NCI-H2081 treated with DMSO at 0.1 percent for 48 hours (cell line): ENCODE measurements at regions not wholly inside any gene's neighbourhood (a gene's known extent, or its start where the extent isn't known, plus 50 kb on each side); places are given as distances from the start of the nearest gene placed in this dataset.

ENCODE experiments used
- DNase-seq: peaks from one replicate; lab custom pipeline; 2025; lab: John Stamatoyannopoulos, UW

- DNase-seq, result no peak
Observed at GRCh38 chr1:114314098-114314497, 160.4 kb upstream of the SYT6 start.

- DNase-seq, result no peak
Observed at GRCh38 chr1:114310695-114311271, 157.1 kb upstream of the SYT6 start.

GRCh38 chr1:114302821-114303220 lies 149.2 kb upstream of the SYT6 start:
- no peak for DNase-seq

- DNase-seq, result no peak
Observed at GRCh38 chr1:114299331-114299975, 145.8 kb upstream of the SYT6 start.

GRCh38 chr1:114298008-114298407 lies 144.3 kb upstream of the SYT6 start:
- DNase-seq, result no peak

- no peak for DNase-seq
Observed at GRCh38 chr1:114296413-114296812, 142.7 kb upstream of the SYT6 start.

GRCh38 chr1:114295321-114295720 lies 141.7 kb upstream of the SYT6 start:
- DNase-seq, result no peak

DNA sequence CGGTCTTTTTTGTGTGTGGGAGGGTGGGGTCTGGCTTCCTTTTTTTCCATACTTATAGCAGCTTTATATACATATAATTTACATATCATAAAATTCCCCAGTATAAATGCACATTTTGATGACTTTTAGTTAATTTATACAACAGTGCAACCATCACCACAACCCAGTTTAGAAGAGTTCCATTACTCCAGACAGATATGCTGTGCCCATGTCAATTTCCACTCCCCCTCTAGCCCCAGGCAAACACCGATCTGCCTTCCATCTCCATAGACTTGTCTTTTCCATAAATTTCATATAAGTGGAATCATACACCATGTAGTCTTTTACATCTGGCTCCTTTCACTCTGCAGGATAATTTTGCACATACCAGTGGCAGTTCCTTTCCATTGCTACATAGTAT lies 139.2 kb upstream of the SYT6 start:
- DNase-seq, result no peak

DNA sequence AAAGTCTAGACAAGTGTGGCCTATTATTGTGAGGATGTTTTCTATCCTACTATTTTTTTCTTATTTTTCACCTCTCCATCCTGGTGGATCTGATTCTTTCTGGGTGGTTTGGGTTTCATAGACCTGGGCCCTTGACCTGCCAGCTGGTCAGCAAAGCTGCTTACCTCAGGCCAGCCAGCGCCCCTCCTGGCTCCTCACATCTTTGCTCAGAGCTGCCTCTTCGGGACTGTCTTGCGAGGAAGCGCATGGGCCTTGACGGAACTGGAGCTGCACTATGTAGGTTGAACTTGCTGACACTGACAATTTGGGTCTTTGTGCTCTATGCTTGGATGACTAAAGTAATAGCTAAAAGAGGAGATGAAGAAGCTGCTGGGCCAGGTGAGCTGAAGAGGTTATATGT lies 138.5 kb upstream of the SYT6 start:
- DNase-seq, result no peak

- no peak for DNase-seq
Observed at GRCh38 chr1:114290776-114291175, 137.1 kb upstream of the SYT6 start.

DNA sequence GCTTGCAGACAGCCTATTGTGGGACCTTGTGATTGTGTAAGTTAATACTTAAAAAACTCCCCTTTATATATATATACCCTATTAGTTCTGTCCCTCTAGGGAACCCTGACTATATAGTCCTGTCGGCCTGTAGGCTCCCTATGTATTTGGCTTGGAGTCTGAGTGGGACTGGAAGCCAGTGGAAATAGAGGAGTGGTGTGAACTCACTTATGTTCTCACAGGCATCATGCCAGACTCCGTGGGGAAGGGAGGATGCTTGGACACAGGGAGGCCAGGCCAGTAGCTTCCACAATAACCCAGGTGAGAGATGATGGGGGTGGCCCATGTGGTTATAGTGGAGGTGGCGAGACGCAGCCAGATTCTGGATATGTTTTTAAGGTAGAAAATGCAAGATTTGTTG lies 136.7 kb upstream of the SYT6 start:
- no peak for DNase-seq

- DNase-seq, result no peak
Observed at GRCh38 chr1:114289824-114290223, 136.2 kb upstream of the SYT6 start.

DNA sequence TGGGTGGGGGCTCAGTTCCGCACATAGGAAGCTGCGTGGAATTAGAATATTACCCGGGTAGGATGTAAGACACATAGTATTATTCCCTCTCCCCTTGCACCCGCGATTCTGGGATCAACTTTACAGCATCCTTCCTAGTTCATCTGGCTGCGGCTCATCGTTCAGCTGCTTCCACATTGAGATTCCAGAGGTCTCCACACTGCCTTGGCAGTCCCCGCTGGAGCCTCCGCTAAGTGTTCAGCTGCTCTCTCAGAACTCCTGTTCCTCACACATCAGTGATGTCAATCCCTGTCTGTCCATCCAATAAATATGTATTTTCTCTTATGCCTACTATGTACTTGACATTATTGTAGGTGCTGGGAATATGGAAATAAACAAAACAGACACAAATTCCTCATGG lies 135.6 kb upstream of the SYT6 start:
- no peak for DNase-seq

- no peak for DNase-seq
Observed at GRCh38 chr1:114286960-114287359, 133.3 kb upstream of the SYT6 start.

- no peak for DNase-seq
Observed at GRCh38 chr1:114286179-114286578, 132.5 kb upstream of the SYT6 start.

- peak; percentile 7 for DNase-seq
Observed at GRCh38 chr1:114282751-114283403, 129.2 kb upstream of the SYT6 start.

GRCh38 chr1:114278911-114279310 lies 125.2 kb upstream of the SYT6 start:
- no peak for DNase-seq

- no peak for DNase-seq
Observed at GRCh38 chr1:114278430-114278829, 124.8 kb upstream of the SYT6 start.

GRCh38 chr1:114274621-114275317 lies 121.1 kb upstream of the SYT6 start:
- DNase-seq, result no peak

GRCh38 chr1:114272593-114272992 lies 118.9 kb upstream of the SYT6 start:
- DNase-seq, result no peak

DNA sequence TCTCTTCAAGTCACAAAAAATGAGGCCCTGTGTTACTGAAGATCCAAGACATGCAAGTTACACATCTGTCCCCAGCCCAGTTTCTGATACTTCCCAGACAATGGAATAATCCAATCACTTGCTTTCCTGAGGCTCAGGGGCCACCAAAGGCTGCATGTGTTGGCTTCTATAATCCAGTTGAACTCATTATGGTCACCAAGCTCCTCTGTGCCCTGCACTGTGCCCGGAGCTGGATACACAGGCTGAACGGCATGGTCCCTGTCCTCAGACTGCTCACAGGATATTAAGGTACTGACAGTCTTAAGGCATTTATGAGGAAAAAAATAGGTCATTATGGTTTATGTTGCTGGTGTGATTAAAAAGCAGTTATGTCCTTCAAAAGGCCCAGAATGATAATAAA lies 117.0 kb upstream of the SYT6 start:
- DNase-seq, result no peak

DNA sequence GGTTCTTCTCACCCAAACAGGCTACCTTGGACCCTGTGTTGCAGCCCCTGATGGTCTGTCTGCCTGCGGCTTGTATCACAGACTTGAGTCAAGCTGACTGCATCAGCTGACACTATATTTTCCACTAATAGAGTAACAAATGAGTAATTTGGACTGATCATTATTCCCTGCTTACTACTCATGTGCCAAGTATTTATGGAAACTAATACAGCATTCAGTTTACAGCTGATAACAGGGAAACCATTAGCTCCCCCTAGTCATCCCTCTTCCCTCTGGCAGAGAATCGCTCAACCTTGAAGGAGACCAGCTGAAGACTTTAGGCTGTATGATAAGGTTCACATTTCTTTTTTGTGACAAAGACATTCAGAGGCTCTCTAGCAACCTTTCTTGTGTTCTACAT lies 116.6 kb upstream of the SYT6 start:
- DNase-seq, result no peak

DNA sequence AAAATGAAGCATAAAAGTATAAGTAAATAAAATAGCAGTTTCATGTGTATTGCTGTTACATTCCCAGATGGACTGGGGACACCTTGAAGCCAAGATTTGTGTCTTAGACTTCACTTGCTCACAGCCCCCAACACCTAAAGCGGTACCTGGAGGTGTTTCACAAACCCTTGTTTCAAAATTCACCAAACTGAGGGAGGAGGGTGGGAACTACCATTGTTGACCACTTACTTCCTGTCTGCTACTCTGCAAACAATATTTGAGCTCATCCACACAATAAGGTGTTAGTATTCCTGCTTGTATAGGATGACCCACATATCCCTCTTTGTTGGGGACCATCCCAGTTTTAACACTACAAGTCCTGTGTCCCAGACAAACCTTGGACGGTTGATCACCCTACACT lies 115.9 kb upstream of the SYT6 start:
- no peak for DNase-seq
